Esophagus muscularis mucosa (tissue), 4 donors: ENCODE measurements at regions not wholly inside any gene's neighbourhood (a gene's known extent, or its start where the extent isn't known, plus 50 kb on each side); places are given as distances from the start of the nearest gene placed in this dataset.

Source experiments
- DNase-seq: peaks from one replicate; pipeline ENCODE4 v3.0.0-alpha.2; 2017; ENCODE audit errors: extremely low spot score
- H3K27ac ChIP-seq, 4 donors: fragments of 200-600 bp; sonication (generic); replicated peaks in 1 of 4; 1 replicate in 3 of 4; 2 replicates in 1 of 4; pipeline ENCODE4 v1.5.1; 2016 to 2019; ENCODE audit warnings: mild to moderate bottlenecking in 1 of 4
- H3K27me3 ChIP-seq, 4 donors: fragments of 200-600 bp; sonication (generic); one replicate each; pipeline versions ENCODE4 v1.5.1 to v1.6.0; 2016 to 2019
- H3K36me3 ChIP-seq, 4 donors: fragments of 200-600 bp; sonication (generic); one replicate each; pipeline ENCODE4 v1.5.1; 2016 to 2019
- H3K4me1 ChIP-seq, 4 donors: fragments of 200-600 bp; sonication (generic); one replicate each; pipeline ENCODE4 v1.5.1; 2016 to 2019
- H3K4me3 ChIP-seq, 4 donors: fragments of 200-600 bp; sonication (generic); 1 replicate in 2 of 4; 2 replicates in 2 of 4; pipeline ENCODE4 v1.5.1; 2016 to 2019; ENCODE audit warnings: mild to moderate bottlenecking in 4 of 4, moderate library complexity in 1 of 4
- H3K9me3 ChIP-seq, 4 donors: fragments of 200-600 bp; sonication (generic); 1 replicate in 3 of 4; 2 replicates in 1 of 4; pipeline ENCODE4 v1.5.1; 2016 to 2019
- CTCF ChIP-seq, 3 experiments: fragments of 200-600 bp in 2 of 3; fragments of 450-650 bp in 1 of 3; sonication (generic) in 2 of 3; IDR thresholded peaks; one replicate each; pipeline ENCODE4 v1.5.1; 2017 to 2019; ENCODE audit warnings: antibody characterized with exemption in 3 of 3, mild to moderate bottlenecking in 2 of 3, moderate library complexity in 1 of 3
- EP300 ChIP-seq: sonication (generic); formaldehyde crosslinking; IDR thresholded peaks from one replicate; pipeline ENCODE4 v1.6.1; 2017; ENCODE audit warnings: antibody characterized with exemption
- POLR2A ChIP-seq: fragments of 450-650 bp; IDR thresholded peaks from one replicate; pipeline ENCODE4 v1.6.1; 2017; ENCODE audit warnings: antibody characterized with exemption, moderate library complexity, mild to moderate bottlenecking, low read depth
- POLR2AphosphoS5 ChIP-seq, 2 donors: sonication (generic); formaldehyde crosslinking; IDR thresholded peaks; one replicate each; pipeline ENCODE4 v1.6.1; 2017; ENCODE audit warnings: antibody characterized with exemption in 2 of 2
- WGBS: methylation state at CpG from one replicate; pipeline ENCODE4 v1.1.5; 2018; 5-methylcytosine and 5-hydroxymethylcytosine counted together
- intact Hi-C: fragments of 100-400 bp; cut with DNase I; formaldehyde crosslinking; loops from one replicate; pipeline ENCODE4 v1.15.1; 2023

- intact Hi-C loops = no loop called here
- DNase-seq = no peak
Measured at GRCh38 chr15:98405013-98405412, 243.3 kb upstream of the IGF1R start.

GRCh38 chr15:98408231-98408630 is 240.1 kb upstream of the IGF1R start:
- peaks cover 0 to 4% (median 0%) of the 10 kb centered on the region in 4 donors for H3K9me3 ChIP-seq
- H3K27me3 ChIP-seq = no peaks in the 10 kb centered on the region
- peaks cover 0 to 15% (median 10%) of the 10 kb centered on the region in 4 donors for H3K4me1 ChIP-seq
- no peak for TF ChIP-seq EP300
- TF ChIP-seq POLR2AphosphoS5 (IDR thresholded peaks at IDR 0.05) = no peak
- TF ChIP-seq CTCF (IDR thresholded peaks at IDR 0.05) = no peak
- TF ChIP-seq POLR2A = no peak
- 91% methylated on average over 9 of the region's 9 CpGs for WGBS
- H3K4me3 ChIP-seq = no peak overlapping the region
- no peak overlapping the region for H3K27ac ChIP-seq
- intact Hi-C loops = no loop called here
- no peaks in the 10 kb centered on the region for H3K36me3 ChIP-seq
- DNase-seq = no peak

More at GRCh38 chr15:98405013-98405412, 243.3 kb upstream of the IGF1R start:
- Histone ChIP-seq H3K9me3 (no peaks in the 10 kb centered on the region), H3K4me3 (no peak overlapping the region), H3K4me1 (peaks cover 0 to 16% (median 14%) of the 10 kb centered on the region in 4 donors), H3K27ac (no peak overlapping the region), H3K27me3 (no peaks in the 10 kb centered on the region), H3K36me3 (no peaks in the 10 kb centered on the region)
- 26% methylated on average over 2 of the region's 2 CpGs for WGBS
- TF ChIP-seq EP300 = no peak
- TF ChIP-seq POLR2AphosphoS5 (IDR thresholded peaks at IDR 0.05) = peak in 1 of 2 donors; percentile 30
- TF ChIP-seq POLR2A = no peak

- intact Hi-C loops = no loop called here
Measured at GRCh38 chr15:98410328-98410727, 238.0 kb upstream of the IGF1R start.

GRCh38 chr15:98412852-98413251 is 235.5 kb upstream of the IGF1R start:
- Histone ChIP-seq H3K4me3 (no peak overlapping the region), H3K27me3 (no peaks in the 10 kb centered on the region), H3K9me3 (peaks cover 0 to 7% (median 0%) of the 10 kb centered on the region in 4 donors), H3K36me3 (no peaks in the 10 kb centered on the region), H3K4me1 (peaks cover 4 to 41% (median 36%) of the 10 kb centered on the region in 4 donors), H3K27ac (no peak overlapping the region)
- WGBS = 78% methylated on average over 2 of the region's 2 CpGs
- no peak for DNase-seq
- intact Hi-C loops = no loop called here
- TF ChIP-seq POLR2AphosphoS5 (IDR thresholded peaks at IDR 0.05) (no peak), EP300 (no peak), POLR2A (no peak), CTCF (IDR thresholded peaks at IDR 0.05) (no peak)

More at GRCh38 chr15:98410328-98410727, 238.0 kb upstream of the IGF1R start:
- 81% methylated on average over 2 of the region's 2 CpGs for WGBS
- DNase-seq = no peak
- Histone ChIP-seq H3K9me3 (peaks cover 0 to 7% (median 0%) of the 10 kb centered on the region in 4 donors), H3K4me3 (no peak overlapping the region), H3K27me3 (no peaks in the 10 kb centered on the region), H3K27ac (no peak overlapping the region), H3K36me3 (no peaks in the 10 kb centered on the region), H3K4me1 (peaks cover 0 to 21% (median 17%) of the 10 kb centered on the region in 4 donors)
- TF ChIP-seq POLR2AphosphoS5 (IDR thresholded peaks at IDR 0.05) (no peak), CTCF (IDR thresholded peaks at IDR 0.05) (no peak)

GRCh38 chr15:98413933-98414546 is 234.3 kb upstream of the IGF1R start:
- H3K4me1 ChIP-seq = peaks cover 4 to 50% (median 48%) of the 10 kb centered on the region in 4 donors
- peaks cover 0 to 7% (median 0%) of the 10 kb centered on the region in 4 donors for H3K9me3 ChIP-seq
- intact Hi-C loops = no loop called here
- 79% methylated on average over 13 of the region's 13 CpGs for WGBS
- peak overlapping the region; percentile 7 to 33 (median 29) for H3K27ac ChIP-seq
- TF ChIP-seq POLR2A (no peak), EP300 (no peak), CTCF (IDR thresholded peaks at IDR 0.05) (no peak), POLR2AphosphoS5 (IDR thresholded peaks at IDR 0.05) (no peak)
- H3K4me3 ChIP-seq = no peak overlapping the region
- DNase-seq = no peak
- no peaks in the 10 kb centered on the region for H3K27me3 ChIP-seq
- no peaks in the 10 kb centered on the region for H3K36me3 ChIP-seq
